Lower leg skin (tissue), 4 donors: ENCODE measurements at regions not wholly inside any gene's neighbourhood (a gene's known extent, or its start where the extent isn't known, plus 50 kb on each side); places are given as distances from the start of the nearest gene placed in this dataset.
"Not testable (repeated sequence)": the region's sequence is repeated elsewhere in the genome, so short reads cannot be mapped to it uniquely, and the experiment has no call there.

Experiments
- DNase-seq, 2 donors: peaks; one replicate each; pipeline ENCODE4 v3.0.0-alpha.2; 2019; ENCODE audit warnings: low spot score in 2 of 2
- H3K4me3 ChIP-seq: fragments of 200-600 bp; sonication (generic); 2 replicates; pipeline ENCODE4 v1.5.1; 2017; ENCODE audit warnings: mild to moderate bottlenecking, low read depth; ENCODE audit not compliant: poor library complexity, severe bottlenecking
- POLR2A ChIP-seq, 2 donors: fragments of 450-650 bp; IDR thresholded peaks; one replicate each; pipeline ENCODE4 v1.6.1; 2016 to 2017; ENCODE audit warnings: antibody characterized with exemption in 2 of 2, mild to moderate bottlenecking in 1 of 2, moderate library complexity in 1 of 2
- WGBS, 2 donors: methylation state at CpG; one replicate each; pipeline ENCODE4 v1.1.5; 2018; 5-methylcytosine and 5-hydroxymethylcytosine counted together
- intact Hi-C: fragments of 100-400 bp; cut with DNase I; formaldehyde crosslinking; loops from one replicate; pipeline ENCODE4 v1.15.0; 2023; ENCODE audit warnings: low total_unique reads
- TF ChIP-seq, protein P1 (sequence below), 3 donors: fragments of 450-650 bp; IDR thresholded peaks; one replicate each; pipeline ENCODE4 v1.5.1; 2016; ENCODE audit warnings: antibody characterized with exemption in 3 of 3, mild to moderate bottlenecking in 3 of 3, moderate library complexity in 2 of 3

DNA sequence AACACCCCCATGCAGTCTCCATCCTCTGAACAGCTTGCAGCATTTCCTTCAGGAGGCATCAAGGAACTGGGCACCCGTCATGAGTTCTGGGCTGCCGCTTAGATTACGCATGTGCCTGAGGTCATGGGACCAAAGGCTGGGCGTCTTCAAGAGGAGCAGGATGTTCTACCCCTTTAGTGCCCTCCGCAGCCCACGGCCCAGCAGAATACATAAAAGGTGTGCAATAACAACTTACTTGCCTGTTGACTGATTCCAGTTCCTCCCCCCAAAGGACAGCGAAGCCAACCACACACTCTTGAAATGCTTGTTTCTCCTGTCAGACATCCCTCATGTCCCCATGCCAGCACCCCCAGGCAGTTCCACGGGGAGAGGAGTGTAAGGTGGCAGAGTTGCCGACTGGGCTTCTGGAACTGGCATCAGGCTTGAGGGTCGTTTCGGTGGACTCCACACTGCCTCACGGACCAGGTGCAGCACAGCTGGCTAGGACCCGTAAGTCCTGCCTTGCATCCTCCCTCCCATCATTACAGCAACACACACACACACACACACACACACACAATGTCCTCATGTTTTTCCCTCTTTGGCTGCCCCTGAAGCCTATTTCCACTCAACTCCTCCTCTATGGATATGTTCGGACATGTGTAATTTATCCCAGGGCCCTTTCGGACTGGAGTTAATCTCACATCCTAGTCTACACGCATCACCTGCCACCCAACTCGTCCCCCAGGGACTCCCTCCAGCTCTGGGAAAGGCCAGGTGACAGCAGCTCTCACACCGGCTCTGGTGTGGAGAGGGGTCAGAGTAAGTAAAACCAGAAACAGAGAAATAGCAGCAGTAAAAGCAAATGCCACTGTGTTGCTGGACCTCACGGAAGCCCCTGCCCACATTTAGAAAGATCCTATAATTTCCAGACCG, 200.7 kb downstream of the BCL11A start:
- intact Hi-C loops = no loop called here
- H3K4me3 ChIP-seq = no peak overlapping the region
- TF ChIP-seq, protein P1, sequence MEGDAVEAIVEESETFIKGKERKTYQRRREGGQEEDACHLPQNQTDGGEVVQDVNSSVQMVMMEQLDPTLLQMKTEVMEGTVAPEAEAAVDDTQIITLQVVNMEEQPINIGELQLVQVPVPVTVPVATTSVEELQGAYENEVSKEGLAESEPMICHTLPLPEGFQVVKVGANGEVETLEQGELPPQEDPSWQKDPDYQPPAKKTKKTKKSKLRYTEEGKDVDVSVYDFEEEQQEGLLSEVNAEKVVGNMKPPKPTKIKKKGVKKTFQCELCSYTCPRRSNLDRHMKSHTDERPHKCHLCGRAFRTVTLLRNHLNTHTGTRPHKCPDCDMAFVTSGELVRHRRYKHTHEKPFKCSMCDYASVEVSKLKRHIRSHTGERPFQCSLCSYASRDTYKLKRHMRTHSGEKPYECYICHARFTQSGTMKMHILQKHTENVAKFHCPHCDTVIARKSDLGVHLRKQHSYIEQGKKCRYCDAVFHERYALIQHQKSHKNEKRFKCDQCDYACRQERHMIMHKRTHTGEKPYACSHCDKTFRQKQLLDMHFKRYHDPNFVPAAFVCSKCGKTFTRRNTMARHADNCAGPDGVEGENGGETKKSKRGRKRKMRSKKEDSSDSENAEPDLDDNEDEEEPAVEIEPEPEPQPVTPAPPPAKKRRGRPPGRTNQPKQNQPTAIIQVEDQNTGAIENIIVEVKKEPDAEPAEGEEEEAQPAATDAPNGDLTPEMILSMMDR (IDR thresholded peaks at IDR 0.05) = no peak
- WGBS, 2 donors = 64 to 66% methylated on average over 19 to 20 of the region's 20 CpGs
- no peak for DNase-seq

GRCh38 chr2:60351802-60352201, 201.7 kb downstream of the BCL11A start:
- no peak for DNase-seq
- no peak overlapping the region for H3K4me3 ChIP-seq
- 68 to 69% methylated on average over 6 to 8 of the region's 8 CpGs for WGBS, 2 donors
- intact Hi-C loops = no loop called here
- TF ChIP-seq POLR2A (IDR thresholded peaks at IDR 0.05) = no peak
- TF ChIP-seq, protein P1 (IDR thresholded peaks at IDR 0.05) = no peak

- no peak for DNase-seq
- intact Hi-C loops = no loop called here
- WGBS, 2 donors = 93 to 96% methylated on average over 4 of the region's 4 CpGs
- no peak overlapping the region for H3K4me3 ChIP-seq
- TF ChIP-seq, protein P1 (IDR thresholded peaks at IDR 0.05) = no peak
- no peak for TF ChIP-seq POLR2A (IDR thresholded peaks at IDR 0.05)
Measured at GRCh38 chr2:60351321-60351720, 202.1 kb downstream of the BCL11A start.

- H3K4me3 ChIP-seq = no peak overlapping the region
- intact Hi-C loops = no loop called here
- DNase-seq = no peak
- TF ChIP-seq, protein P1 (IDR thresholded peaks at IDR 0.05) = no peak
- TF ChIP-seq POLR2A (IDR thresholded peaks at IDR 0.05) = no peak
- WGBS, 2 donors = 17 to 39% methylated on average over 4 of the region's 4 CpGs
Measured at GRCh38 chr2:60350791-60351190, 202.7 kb downstream of the BCL11A start.

GRCh38 chr2:60347781-60348180, 205.7 kb downstream of the BCL11A start:
- no peak for TF ChIP-seq POLR2A (IDR thresholded peaks at IDR 0.05)
- TF ChIP-seq, protein P1 (IDR thresholded peaks at IDR 0.05) = no peak
- no peak for DNase-seq
- WGBS, 2 donors = 90% methylated on average over 5 of the region's 5 CpGs
- H3K4me3 ChIP-seq = no peak overlapping the region
- intact Hi-C loops = loop anchor here (5.0 kb wide), 1 partner anchor 975 kb away; no protein-coding TSS in a partner anchor

- H3K4me3 ChIP-seq, DNase-seq, intact Hi-C loops: not testable (repeated sequence)
- WGBS, 2 donors = 95 to 99% methylated on average over 4 of the region's 4 CpGs
Measured at GRCh38 chr2:60342491-60342890, 211.0 kb downstream of the BCL11A start.
